Gastrocnemius medialis (tissue), 4 donors: ENCODE measurements at regions not wholly inside any gene's neighbourhood (a gene's known extent, or its start where the extent isn't known, plus 50 kb on each side); places are given as distances from the start of the nearest gene placed in this dataset.

Experiments
- ATAC-seq, 2 donors: fragments of 150-250 bp; one replicate each; pipeline ENCODE4 v1.9.1; 2016
- DNase-seq, 2 donors: peaks; one replicate each; pipeline ENCODE4 v3.0.0-alpha.2; 2019
- H3K27ac ChIP-seq, 4 donors: fragments of 200-600 bp; sonication (generic); 1 replicate in 1 of 4; 2 replicates in 3 of 4; pipeline ENCODE4 v1.5.1; 2016 to 2018; ENCODE audit warnings: mild to moderate bottlenecking in 2 of 4, moderate library complexity in 1 of 4
- H3K27me3 ChIP-seq, 3 donors: fragments of 200-600 bp; sonication (generic) in 2 of 3; 1 replicate in 1 of 3; 2 replicates in 2 of 3; pipeline versions ENCODE4 v1.5.1 to v1.6.0; 2016 to 2019; ENCODE audit warnings: mild to moderate bottlenecking in 1 of 3, moderate library complexity in 1 of 3
- H3K36me3 ChIP-seq, 2 donors: fragments of 200-600 bp; sonication (generic) in 1 of 2; one replicate each; pipeline ENCODE4 v1.5.1; 2017 to 2018
- H3K4me1 ChIP-seq, 2 donors: fragments of 200-600 bp; sonication (generic) in 1 of 2; one replicate each; pipeline ENCODE4 v1.5.1; 2016 to 2017; ENCODE audit warnings: mild to moderate bottlenecking in 2 of 2
- H3K4me3 ChIP-seq, 4 donors: fragments of 200-600 bp; sonication (generic) in 3 of 4; 1 replicate in 1 of 4; 2 replicates in 3 of 4; pipeline ENCODE4 v1.5.1; 2016 to 2019; ENCODE audit warnings: mild to moderate bottlenecking in 2 of 4
- H3K9me3 ChIP-seq, 3 donors: fragments of 200-600 bp; sonication (generic) in 2 of 3; 1 replicate in 1 of 3; 2 replicates in 2 of 3; pipeline ENCODE4 v1.5.1; 2016 to 2019
- POLR2A ChIP-seq, 2 donors: fragments of 450-650 bp; IDR thresholded peaks; one replicate each; pipeline ENCODE4 v1.6.1; 2017; ENCODE audit warnings: antibody characterized with exemption in 2 of 2, mild to moderate bottlenecking in 2 of 2, moderate library complexity in 2 of 2
- in situ Hi-C, 4 donors: fragments of 200-750 bp; cut with MboI; loops; one replicate each; pipeline versions ENCODE4 v1.15.0 to v1.8.0; 2017; ENCODE audit warnings: low sequenced_read_pairs in 4 of 4
- intact Hi-C: fragments of 100-400 bp; cut with DNase I; formaldehyde crosslinking; loops from one replicate; pipeline ENCODE4 v1.15.1; 2023; ENCODE audit warnings: low total_unique reads
- TF ChIP-seq, protein P1 (sequence below), 5 experiments: fragments of 450-650 bp in 3 of 5; fragments of 200-600 bp in 2 of 5; sonication (generic) in 2 of 5; IDR thresholded peaks in 4 of 5; conservative IDR thresholded peaks in 1 of 5; 1 replicate in 4 of 5; 2 replicates in 1 of 5; pipeline ENCODE4 v1.5.1; 2016 to 2019; ENCODE audit warnings: antibody characterized with exemption in 5 of 5, mild to moderate bottlenecking in 3 of 5, moderate library complexity in 3 of 5

DNA sequence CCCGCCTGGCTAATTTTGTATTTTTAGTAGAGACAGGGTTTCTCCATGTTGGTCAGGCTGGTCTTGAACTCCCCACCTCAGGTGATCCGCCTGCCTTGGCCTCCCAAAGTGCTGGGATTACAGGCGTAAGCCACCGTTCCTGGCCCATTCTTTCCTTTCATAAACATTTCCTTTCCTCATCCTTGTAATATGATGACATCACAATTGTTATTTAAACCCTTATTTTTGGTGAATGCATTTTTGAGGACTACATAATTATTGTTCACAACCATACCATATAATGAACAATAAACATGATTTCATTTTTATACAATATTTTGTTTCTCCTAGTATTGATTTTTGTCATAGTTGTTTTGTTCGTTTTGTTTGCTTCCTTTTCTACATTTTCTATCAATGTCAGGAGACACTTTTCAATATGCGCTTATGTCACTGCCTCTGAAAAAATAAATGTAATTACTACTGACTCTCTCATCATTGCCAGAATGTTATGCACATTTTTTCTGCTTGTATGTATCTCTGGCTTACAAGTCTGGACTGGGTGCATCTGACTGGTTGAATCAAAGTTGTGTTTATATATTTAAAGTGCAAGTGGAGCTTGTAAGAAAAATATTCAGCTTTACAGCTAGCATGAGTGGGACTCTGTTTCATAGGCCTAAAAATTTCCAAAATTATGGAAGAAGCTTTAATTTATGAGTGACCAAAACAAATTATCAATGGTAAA is 2286.3 kb upstream of the RAG2 start:
- intact Hi-C loops, result no loop called here
- Histone ChIP-seq H3K27ac (no peak overlapping the region), H3K4me3 (no peak overlapping the region), H3K9me3 (no peaks in the 10 kb centered on the region), H3K27me3 (no peaks in the 10 kb centered on the region), H3K36me3 (no peaks in the 10 kb centered on the region), H3K4me1 (no peaks in the 10 kb centered on the region)
- DNase-seq (no peak), ATAC-seq (no peak)
- in situ Hi-C loops, result no loop called here
- TF ChIP-seq, protein P1, sequence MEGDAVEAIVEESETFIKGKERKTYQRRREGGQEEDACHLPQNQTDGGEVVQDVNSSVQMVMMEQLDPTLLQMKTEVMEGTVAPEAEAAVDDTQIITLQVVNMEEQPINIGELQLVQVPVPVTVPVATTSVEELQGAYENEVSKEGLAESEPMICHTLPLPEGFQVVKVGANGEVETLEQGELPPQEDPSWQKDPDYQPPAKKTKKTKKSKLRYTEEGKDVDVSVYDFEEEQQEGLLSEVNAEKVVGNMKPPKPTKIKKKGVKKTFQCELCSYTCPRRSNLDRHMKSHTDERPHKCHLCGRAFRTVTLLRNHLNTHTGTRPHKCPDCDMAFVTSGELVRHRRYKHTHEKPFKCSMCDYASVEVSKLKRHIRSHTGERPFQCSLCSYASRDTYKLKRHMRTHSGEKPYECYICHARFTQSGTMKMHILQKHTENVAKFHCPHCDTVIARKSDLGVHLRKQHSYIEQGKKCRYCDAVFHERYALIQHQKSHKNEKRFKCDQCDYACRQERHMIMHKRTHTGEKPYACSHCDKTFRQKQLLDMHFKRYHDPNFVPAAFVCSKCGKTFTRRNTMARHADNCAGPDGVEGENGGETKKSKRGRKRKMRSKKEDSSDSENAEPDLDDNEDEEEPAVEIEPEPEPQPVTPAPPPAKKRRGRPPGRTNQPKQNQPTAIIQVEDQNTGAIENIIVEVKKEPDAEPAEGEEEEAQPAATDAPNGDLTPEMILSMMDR (IDR thresholded peaks at IDR 0.05 in 4 of 5, conservative IDR thresholded peaks at IDR 0.05 in 1 of 5), result no peak
- TF ChIP-seq POLR2A (IDR thresholded peaks at IDR 0.05), result no peak

GRCh38 chr11:38867338-38867737 is 2269.3 kb upstream of the RAG2 start:
- H3K27me3 ChIP-seq, result no peaks in the 10 kb centered on the region
- no peaks in the 10 kb centered on the region for H3K4me1 ChIP-seq
- TF ChIP-seq, protein P1 (IDR thresholded peaks at IDR 0.05 in 4 of 5, conservative IDR thresholded peaks at IDR 0.05 in 1 of 5), result no peak
- TF ChIP-seq POLR2A (IDR thresholded peaks at IDR 0.05), result no peak
- DNase-seq (no peak), ATAC-seq (no peak)
- no peaks in the 10 kb centered on the region for H3K9me3 ChIP-seq
- H3K4me3 ChIP-seq, result no peak overlapping the region
- intact Hi-C loops, result no loop called here
- in situ Hi-C loops, result no loop called here
- H3K36me3 ChIP-seq, result no peaks in the 10 kb centered on the region
- no peak overlapping the region for H3K27ac ChIP-seq

GRCh38 chr11:38865922-38866321 is 2267.9 kb upstream of the RAG2 start:
- TF ChIP-seq POLR2A (IDR thresholded peaks at IDR 0.05), result no peak
- TF ChIP-seq, protein P1 (IDR thresholded peaks at IDR 0.05 in 4 of 5, conservative IDR thresholded peaks at IDR 0.05 in 1 of 5), result no peak
- Histone ChIP-seq H3K4me1 (no peaks in the 10 kb centered on the region), H3K36me3 (no peaks in the 10 kb centered on the region), H3K27ac (no peak overlapping the region), H3K9me3 (no peaks in the 10 kb centered on the region), H3K4me3 (no peak overlapping the region), H3K27me3 (no peaks in the 10 kb centered on the region)
- DNase-seq, result no peak
- in situ Hi-C loops (no loop called here), intact Hi-C loops (no loop called here)
- ATAC-seq, result no peak

DNA sequence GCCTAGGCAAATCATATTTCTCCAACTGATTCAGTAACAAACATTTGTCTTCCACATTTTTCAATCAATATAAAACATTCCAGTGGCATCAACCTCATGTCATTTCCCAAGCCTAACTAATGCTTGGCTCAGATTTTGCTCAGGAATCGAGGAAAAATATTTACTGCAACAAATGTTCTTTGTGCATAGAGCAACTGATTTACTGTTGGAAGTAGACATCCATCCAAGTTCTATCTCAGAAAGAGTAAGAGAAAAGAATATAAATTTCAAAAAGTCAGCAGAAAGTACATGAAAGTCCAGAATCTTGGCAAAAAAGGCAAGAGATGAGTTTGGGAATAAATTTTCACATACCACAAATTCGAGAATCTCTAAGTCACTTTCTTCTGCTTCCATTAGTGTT is 2245.0 kb upstream of the RAG2 start:
- in situ Hi-C loops, result no loop called here

More for the DNA sequence above, 2245.0 kb upstream of the RAG2 start:
- no peak for ATAC-seq
- H3K27me3 ChIP-seq, result no peaks in the 10 kb centered on the region
- no peaks in the 10 kb centered on the region for H3K36me3 ChIP-seq
- no peaks in the 10 kb centered on the region for H3K9me3 ChIP-seq
- no peaks in the 10 kb centered on the region for H3K4me1 ChIP-seq
- DNase-seq, result no peak
- H3K27ac ChIP-seq, result no peak overlapping the region
- H3K4me3 ChIP-seq, result no peak overlapping the region
- TF ChIP-seq, protein P1 (IDR thresholded peaks at IDR 0.05 in 4 of 5, conservative IDR thresholded peaks at IDR 0.05 in 1 of 5), result no peak
- TF ChIP-seq POLR2A (IDR thresholded peaks at IDR 0.05), result no peak
- intact Hi-C loops, result no loop called here
